GM12801 (cell line): ENCODE measurements at regions not wholly inside any gene's neighbourhood (a gene's known extent, or its start where the extent isn't known, plus 50 kb on each side); places are given as distances from the start of the nearest gene placed in this dataset.

Experiments used
- TF ChIP-seq, protein P1 (sequence below): IDR thresholded peaks from one replicate; pipeline ENCODE4 v1.5.1; 2011; ENCODE audit warnings: control low read depth; ENCODE audit not compliant: insufficient read length; ENCODE audit errors: extremely low read depth

DNA sequence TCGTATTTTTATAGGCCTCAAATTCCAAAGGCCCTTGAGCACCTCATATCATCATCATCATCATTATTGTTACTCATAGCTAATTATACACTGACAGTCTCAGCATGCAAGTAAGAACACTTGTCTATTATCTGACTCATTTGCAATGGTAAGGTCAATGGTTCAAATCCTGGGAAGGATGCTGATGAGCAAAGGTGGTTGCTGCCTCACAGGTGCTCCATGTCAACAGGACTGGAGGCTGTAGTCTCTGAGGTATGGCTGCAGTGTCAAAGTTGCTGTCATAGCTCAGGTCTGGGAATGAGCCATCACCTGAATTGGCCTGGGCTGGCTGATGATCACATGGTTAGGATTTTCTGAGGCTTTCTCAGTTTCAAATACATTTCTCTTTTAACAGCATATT, 379.3 kb downstream of the BCL11A start:
- TF ChIP-seq, protein P1, sequence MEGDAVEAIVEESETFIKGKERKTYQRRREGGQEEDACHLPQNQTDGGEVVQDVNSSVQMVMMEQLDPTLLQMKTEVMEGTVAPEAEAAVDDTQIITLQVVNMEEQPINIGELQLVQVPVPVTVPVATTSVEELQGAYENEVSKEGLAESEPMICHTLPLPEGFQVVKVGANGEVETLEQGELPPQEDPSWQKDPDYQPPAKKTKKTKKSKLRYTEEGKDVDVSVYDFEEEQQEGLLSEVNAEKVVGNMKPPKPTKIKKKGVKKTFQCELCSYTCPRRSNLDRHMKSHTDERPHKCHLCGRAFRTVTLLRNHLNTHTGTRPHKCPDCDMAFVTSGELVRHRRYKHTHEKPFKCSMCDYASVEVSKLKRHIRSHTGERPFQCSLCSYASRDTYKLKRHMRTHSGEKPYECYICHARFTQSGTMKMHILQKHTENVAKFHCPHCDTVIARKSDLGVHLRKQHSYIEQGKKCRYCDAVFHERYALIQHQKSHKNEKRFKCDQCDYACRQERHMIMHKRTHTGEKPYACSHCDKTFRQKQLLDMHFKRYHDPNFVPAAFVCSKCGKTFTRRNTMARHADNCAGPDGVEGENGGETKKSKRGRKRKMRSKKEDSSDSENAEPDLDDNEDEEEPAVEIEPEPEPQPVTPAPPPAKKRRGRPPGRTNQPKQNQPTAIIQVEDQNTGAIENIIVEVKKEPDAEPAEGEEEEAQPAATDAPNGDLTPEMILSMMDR = no peak

DNA sequence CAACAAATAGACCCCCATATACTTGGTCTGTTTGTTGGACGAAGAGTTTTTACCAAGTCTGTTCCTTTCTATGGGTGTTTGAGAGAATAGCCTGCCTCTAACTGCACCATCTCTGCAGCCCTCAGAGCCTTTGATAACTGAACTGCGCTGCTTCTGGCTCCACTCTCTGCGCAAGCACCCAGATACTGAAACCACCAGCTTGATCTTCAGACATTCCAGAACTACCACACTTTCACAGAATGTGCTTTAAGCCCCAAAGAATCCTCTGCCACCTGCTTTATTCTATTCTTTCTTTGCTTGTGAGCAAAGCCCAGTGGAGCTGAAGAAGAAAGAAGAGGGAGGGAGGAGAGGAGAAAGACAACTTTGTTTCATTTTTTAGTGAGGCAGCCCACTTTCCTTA, 380.7 kb downstream of the BCL11A start:
- TF ChIP-seq, protein P1 = no peak

DNA sequence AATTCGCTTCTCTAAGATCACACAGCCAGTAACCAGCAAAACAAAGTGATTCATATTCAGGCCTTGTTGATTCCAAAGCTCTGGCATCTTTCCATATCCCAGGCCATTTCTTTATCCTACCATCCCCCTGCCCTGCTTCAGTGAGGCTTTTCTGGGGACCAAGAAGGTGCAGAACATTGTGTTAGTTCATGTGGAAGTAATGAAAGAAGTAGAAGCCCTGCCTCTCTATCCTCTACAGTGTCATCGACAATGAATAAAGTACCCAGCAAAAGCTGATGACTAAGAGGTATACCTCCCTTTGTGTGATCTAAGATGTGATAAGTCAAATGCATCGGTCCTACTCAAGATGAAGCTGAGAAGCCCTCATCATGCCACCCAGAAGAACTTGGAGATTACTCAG, 383.2 kb downstream of the BCL11A start:
- TF ChIP-seq, protein P1 = no peak

DNA sequence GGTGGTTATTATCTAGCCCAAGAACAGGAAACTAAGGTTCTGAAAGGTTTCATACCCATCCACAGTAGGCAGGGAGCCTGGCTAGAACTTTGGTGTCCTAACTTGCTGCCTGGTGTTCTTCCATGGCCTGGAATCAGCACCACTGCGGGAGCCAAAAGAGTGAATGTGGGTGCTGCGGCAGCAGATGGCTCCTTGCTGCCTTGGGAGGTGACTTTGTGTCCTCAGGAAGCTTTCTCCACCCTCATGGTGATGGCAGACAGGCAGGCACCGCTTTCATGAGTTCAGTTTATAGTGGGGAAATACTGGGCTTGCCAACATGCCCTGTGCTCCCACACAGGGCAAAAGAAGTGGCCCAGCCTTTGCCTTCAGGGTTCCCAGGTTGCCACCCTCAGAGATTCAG, 385.2 kb downstream of the BCL11A start:
- TF ChIP-seq, protein P1 = no peak

DNA sequence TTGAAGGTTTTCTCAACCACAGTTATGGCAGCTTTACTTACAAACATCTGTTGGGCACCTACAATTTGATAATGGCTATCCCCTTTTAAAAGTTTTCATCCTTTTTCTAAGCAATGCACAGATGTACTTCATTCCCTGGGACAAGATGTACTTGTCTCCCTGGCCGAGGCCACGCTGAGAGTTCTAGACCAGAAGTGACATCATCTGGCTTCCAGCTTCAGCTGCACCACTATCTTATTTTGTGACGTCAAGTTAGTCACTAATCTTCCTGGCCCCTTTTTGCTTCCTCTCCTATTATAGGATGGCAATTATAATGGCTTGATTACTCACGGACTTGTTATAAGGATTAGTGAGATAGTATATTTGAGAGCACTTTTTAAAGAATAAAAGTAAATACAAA, 386.4 kb downstream of the BCL11A start:
- TF ChIP-seq, protein P1 = no peak

DNA sequence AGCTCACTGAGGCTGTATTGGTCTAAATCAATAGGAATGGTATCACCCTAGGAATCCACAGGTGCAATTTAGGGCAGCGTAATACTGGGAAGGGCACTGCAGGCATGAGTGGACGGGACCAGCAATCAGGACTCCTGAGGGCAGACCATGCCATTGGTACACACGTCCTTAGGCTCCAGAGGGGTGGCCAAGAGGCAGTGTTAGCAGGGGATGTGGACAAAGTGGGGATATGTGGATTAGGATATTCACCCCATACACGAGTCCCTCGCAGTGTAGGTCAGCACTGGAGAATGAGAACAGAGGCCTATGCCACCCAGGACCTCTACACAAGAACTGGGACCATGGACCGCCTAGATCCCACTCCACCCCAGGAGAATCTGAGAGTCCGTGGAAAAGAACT, 389.8 kb downstream of the BCL11A start:
- TF ChIP-seq, protein P1 = no peak

DNA sequence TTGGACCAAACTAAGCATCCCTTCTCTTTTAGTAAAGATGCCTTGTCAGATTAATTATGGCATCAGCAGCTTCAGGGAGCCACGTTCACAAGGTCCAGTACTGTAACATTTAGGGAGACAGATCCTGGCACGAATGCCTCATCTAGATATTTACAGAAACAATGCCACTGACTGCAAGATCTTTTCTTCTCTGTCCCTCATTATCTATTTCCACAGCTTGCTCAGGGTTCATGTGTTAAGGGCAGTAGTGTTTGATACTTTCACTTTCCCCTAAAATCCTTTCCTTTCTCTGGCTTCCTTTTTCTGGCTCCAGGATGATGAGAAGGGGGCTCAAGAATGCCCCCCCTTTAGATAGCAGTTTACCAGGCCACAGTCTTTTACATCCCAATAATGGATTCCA, 393.9 kb downstream of the BCL11A start:
- TF ChIP-seq, protein P1 = no peak

DNA sequence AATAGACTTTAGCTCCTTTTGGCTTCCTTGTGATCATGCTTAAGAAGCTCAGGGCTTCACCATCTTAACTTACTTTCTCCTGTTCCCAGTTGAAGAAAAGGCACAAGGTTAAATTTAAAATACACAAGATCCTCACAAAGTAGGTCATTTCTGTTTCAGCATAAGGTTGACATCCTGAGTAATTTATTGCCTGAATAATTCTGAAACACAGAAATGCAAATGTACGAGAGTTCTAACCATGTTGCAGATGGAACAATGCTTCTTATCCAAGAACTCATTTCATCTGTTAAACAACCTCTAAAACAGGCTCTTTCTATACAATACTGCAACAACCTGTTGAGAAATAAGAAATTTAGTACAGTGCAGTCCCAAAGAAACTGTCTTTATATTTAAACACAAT, 395.2 kb downstream of the BCL11A start:
- TF ChIP-seq, protein P1 = no peak
